ENCODE measurements at regions not wholly inside any gene's neighbourhood (a gene's known extent, or its start where the extent isn't known, plus 50 kb on each side); places are given as distances from the start of the nearest gene placed in this dataset.

DNA sequence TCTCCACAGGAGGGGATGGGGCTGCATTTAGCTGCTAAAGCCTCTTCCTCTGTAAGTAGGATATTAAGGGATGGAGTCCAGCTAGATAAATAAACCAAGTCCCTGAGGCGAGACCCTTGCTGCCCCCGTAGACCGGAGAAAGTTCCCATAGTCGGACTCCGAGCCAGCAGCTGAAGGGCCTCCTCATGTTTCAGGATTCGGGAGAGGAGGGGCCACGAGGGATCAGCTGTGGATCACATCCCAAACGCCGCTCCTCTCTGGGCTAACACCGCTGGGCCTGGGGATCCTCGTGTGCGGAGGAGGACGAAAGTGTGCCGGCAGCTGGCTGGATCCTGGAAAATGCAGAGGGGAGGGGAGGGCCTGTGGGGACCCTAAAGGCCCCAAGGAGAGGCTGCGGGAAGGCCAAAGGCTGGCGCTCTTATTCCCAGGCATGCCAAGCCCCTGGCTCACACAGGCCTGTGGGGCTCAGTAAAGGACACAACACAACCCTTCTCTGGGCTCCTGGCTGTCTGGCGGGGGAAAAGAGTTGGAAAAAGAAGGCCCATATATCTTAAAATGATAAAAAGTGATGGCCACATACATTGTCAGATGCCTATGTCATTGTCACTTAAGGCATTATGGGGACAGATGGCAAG is 82.5 kb upstream of the TMEM72 start:
- DNase-seq, result no peak

DNA sequence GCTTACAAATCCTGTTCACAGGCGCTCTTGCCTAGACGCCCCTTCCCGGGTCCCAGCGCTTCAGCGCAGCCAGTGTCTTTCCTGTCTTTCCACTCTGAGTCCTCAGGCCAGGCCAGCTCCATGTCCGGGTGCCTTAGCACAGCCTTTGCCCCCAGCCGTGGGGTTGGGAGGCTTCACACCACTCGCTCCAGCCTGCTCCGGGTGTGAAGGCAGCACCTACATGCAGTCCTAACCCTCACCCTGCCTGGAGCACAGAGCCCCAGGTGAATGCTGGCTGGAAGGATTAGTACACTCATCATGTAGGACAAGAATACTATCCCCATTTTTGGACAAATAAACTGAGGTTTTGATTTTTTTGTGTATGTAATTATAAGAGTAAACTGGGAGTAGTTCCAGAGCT is 81.7 kb upstream of the TMEM72 start:
- DNase-seq, result no peak

DNA sequence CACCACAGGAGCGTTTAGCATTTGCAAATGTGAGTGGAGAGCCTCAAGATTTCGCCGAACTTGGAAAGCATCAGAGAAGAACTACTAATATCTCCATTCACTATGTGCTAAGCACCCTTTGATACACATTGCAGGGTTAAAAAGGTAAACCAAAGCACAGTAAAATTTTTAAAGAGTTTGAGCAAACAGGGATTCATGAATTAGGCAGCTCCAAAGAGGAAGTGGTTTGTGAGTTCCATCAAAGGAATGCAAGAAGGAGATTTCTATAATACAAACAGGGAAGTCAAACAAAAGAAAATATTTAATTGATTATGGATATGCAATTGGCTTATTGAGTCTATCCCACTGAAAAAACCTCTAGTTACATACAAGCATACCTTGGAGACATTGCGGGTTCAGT is 81.1 kb upstream of the TMEM72 start:
- DNase-seq, result no peak

- DNase-seq, result no peak
Observed at GRCh38 chr10:44831581-44831980, 79.6 kb upstream of the TMEM72 start.

- DNase-seq, result no peak
Observed at GRCh38 chr10:44832595-44833390, 78.3 kb upstream of the TMEM72 start.

GRCh38 chr10:44834131-44834530 is 77.0 kb upstream of the TMEM72 start:
- no peak for DNase-seq

DNA sequence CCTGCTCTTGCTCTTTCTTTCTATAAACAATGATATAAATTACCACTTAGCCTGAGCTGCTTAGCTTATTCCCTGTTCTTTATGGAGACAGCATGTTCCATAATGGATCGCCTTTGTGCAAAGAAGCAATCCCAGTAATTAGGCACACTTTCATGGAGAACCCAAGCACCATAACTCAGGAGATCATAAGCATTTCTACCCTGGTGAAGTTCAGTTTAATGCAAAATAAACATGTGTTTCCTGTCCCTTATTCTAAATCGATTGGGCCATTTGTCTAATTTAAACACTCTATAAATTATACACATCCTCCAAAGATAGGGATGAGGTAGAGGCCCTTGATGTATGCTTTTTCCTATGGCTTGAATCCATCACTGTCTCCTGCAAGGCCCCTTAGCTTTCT is 75.8 kb upstream of the TMEM72 start:
- no peak for DNase-seq

- no peak for DNase-seq
Observed at GRCh38 chr10:44843484-44843883, 67.7 kb upstream of the TMEM72 start.

GRCh38 chr10:44845361-44846175 is 65.6 kb upstream of the TMEM72 start:
- no peak for DNase-seq

DNA sequence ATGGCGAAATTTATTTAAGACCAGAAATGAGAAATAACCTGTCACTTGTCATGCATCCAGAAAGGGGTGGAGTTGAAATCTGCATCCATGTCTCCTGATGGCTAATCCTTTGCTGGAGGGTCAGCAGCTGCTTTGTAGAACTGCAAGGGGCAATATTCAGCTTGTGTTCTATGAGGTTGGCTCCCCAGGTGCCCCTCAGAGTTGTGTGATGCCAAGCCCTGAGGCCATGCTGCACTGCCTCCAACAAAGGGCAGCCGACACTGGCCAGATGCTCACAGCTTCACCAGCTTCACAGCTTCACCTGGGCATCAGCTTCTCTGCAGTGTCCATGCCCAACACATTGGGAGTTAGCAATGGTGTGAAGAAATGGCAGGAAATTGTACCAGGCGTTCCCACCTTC is 64.0 kb upstream of the TMEM72 start:
- DNase-seq, result no peak

DNA sequence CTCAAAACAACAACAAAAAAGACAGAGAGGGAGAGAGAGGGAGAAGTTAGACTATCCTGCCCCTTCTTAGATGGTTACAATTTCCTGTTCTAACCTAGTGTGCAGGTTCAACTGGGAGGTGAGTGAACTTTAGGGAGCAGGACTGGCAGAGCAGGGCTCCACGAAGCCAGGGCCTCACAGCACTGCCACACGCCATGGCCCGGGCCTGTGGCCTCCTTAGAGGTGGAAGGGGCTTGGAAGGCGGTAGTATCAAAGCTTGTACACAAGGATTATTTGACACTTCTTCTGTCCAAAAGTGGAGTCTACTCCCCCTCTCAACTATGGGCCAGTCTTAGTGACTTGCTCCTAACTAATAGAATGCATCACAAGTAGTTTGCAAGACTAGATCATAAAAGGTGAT is 62.9 kb upstream of the TMEM72 start:
- no peak for DNase-seq

DNA sequence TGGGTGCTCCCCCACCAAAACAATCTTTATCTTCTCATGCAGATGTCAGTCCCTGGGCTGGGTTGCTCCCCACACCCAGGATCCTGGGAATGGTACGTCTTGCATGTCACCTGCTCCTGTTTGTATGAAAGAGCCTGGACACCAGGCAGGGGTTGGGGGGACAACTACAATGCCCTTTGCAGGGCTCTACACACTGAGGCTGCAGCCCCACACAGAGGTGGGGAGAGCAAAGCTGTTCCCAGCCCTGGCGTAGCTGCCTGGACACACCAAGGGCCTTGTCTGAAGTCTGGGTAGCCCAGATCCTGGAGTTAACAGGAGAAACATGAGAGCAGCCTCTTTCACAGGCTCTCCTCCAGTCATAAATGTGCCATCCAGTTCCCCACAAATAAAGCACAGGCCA is 61.2 kb upstream of the TMEM72 start:
- no peak for DNase-seq

DNA sequence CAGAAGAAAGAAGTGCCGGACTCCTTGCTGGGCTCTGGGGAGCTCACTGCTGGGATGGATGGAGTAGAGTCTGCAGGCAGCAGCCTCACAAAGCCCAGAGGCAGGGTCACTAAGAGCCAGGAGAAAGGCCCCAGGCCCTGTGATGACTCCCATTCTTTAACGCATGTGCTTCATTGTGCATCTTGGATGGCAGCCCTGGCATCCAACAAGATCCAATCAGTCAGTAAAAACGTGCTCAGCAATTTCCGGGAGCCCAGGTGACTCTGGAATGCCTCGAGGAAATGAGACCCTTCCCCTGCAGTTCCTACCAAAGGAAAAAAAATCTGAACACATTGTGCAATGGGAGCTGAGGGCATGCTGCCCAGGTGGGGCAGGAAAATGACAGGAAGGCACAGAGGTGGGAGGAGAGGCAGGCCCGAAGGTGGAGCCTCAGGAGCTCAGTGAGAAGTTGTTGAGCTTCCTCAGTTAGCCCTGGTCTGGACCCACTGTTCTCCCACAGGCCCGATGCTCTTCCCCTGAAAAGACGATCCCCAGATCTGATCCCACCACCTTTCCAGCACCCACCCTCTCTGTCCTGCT is 60.7 kb upstream of the TMEM72 start:
- no peak for DNase-seq

GRCh38 chr10:44851413-44851812 is 59.7 kb upstream of the TMEM72 start:
- DNase-seq, result no peak

GRCh38 chr10:44851881-44852280 is 59.3 kb upstream of the TMEM72 start:
- DNase-seq, result no peak

DNA sequence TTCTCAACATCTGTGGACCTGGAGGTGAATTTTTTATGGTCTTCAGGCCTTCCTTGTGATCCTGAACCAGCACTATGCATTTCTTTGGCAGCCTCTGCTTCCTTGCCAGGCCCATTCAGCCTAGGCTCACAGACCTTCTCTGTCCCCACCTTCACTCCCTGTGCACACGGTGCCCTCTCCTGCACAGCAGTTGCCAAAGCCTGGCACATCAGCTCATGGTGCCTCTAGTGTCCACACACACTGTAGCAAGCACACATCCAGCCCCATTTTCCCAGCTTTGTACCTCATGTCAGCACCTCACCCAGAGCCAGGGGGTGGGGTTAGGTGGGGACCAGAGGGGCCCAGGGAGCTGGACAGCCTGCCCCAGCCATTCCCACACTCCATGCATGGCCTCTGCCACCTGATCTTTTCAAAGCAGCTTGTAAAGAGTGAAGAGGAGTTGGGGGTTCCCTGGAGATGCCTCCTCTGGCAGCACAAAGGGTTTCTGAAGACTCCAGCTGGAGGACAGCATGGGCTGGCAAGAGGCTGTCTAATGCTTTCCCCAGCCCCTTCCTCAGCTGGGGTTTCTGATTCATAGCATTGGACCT is 57.9 kb upstream of the TMEM72 start:
- no peak for DNase-seq

DNA sequence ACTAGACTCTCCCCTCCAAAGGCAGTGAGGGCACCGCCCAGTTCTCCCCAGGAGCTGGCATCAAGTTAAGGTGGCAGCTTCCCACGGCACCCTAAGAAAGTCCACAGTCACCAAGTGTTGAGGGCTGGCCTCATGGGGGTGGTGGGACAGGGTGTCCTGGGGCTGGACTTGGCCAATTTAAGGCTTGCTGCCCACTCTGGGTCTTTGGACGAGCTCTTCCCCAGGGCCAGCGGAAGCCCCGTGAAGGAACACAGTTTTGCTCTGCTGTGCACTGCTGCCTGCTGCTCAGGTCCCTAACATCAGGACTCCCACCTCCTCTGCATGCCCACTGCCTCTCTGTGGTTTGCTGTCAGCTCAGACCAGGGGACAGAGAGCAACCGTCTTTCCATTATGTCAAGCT is 57.3 kb upstream of the TMEM72 start:
- DNase-seq, result no peak

- DNase-seq, result peak; percentile 7
Observed at GRCh38 chr10:44854693-44855350, 56.3 kb upstream of the TMEM72 start.

- DNase-seq, result no peak
Observed at GRCh38 chr10:44856696-44857095, 54.4 kb upstream of the TMEM72 start.

- peak; percentile 59 for DNase-seq
Observed at GRCh38 chr10:44857363-44858016, 53.6 kb upstream of the TMEM72 start.

- DNase-seq, result no peak
Observed at GRCh38 chr10:44858017-44858371, 53.1 kb upstream of the TMEM72 start.

GRCh38 chr10:44858988-44859387 is 52.1 kb upstream of the TMEM72 start:
- no peak for DNase-seq

Data from midbrain (tissue), 1 donor.